ENCODE measurements at regions not wholly inside any gene's neighbourhood (a gene's known extent, or its start where the extent isn't known, plus 50 kb on each side); places are given as distances from the start of the nearest gene placed in this dataset.
A peak's percentile ranks its signal among the peaks of the same experiment; 100 is the strongest.

GRCh38 chr12:115636546-115636945, 640.9 kb downstream of the MED13L start:
- no peak for DNase-seq

GRCh38 chr12:115632308-115632707, 645.2 kb downstream of the MED13L start:
- no peak for DNase-seq

- DNase-seq = no peak
Measured at GRCh38 chr12:115630136-115630535, 647.4 kb downstream of the MED13L start.

- no peak for DNase-seq
Measured at GRCh38 chr12:115626210-115626609, 651.3 kb downstream of the MED13L start.

- DNase-seq = no peak
Measured at GRCh38 chr12:115623764-115624334, 653.6 kb downstream of the MED13L start.

GRCh38 chr12:115623275-115623674, 654.2 kb downstream of the MED13L start:
- no peak for DNase-seq

- no peak for DNase-seq
Measured at GRCh38 chr12:115620816-115621215, 656.7 kb downstream of the MED13L start.

- no peak for DNase-seq
Measured at GRCh38 chr12:115619889-115620288, 657.6 kb downstream of the MED13L start.

GRCh38 chr12:115619061-115619460, 658.4 kb downstream of the MED13L start:
- no peak for DNase-seq

- DNase-seq = no peak
Measured at GRCh38 chr12:115618105-115618504, 659.4 kb downstream of the MED13L start.

GRCh38 chr12:115617391-115617790, 660.1 kb downstream of the MED13L start:
- DNase-seq = no peak

GRCh38 chr12:115611477-115611876, 666.0 kb downstream of the MED13L start:
- no peak for DNase-seq

GRCh38 chr12:115609347-115609746, 668.1 kb downstream of the MED13L start:
- DNase-seq = no peak

GRCh38 chr12:115606040-115606439, 671.5 kb downstream of the MED13L start:
- no peak for DNase-seq

GRCh38 chr12:115598871-115599811, 678.4 kb downstream of the MED13L start:
- DNase-seq = no peak

GRCh38 chr12:115597157-115597712, 680.3 kb downstream of the MED13L start:
- DNase-seq = peak; percentile 22

GRCh38 chr12:115588131-115588530, 689.4 kb downstream of the MED13L start:
- no peak for DNase-seq

- no peak for DNase-seq
Measured at GRCh38 chr12:115584156-115584555, 693.3 kb downstream of the MED13L start.

GRCh38 chr12:115583591-115583990, 693.9 kb downstream of the MED13L start:
- DNase-seq = no peak

- no peak for DNase-seq
Measured at GRCh38 chr12:115577401-115577800, 700.1 kb downstream of the MED13L start.

GRCh38 chr12:115574826-115575225, 702.7 kb downstream of the MED13L start:
- DNase-seq = no peak

- no peak for DNase-seq
Measured at GRCh38 chr12:115572440-115572839, 705.1 kb downstream of the MED13L start.

GRCh38 chr12:115571446-115571845, 706.0 kb downstream of the MED13L start:
- DNase-seq = no peak

- DNase-seq = no peak
Measured at GRCh38 chr12:115571027-115571426, 706.5 kb downstream of the MED13L start.

All from DMS53 (cell line).